ENCODE measurements at regions not wholly inside any gene's neighbourhood (a gene's known extent, or its start where the extent isn't known, plus 50 kb on each side); places are given as distances from the start of the nearest gene placed in this dataset.

- no peak for DNase-seq (ENCODE audit: low read depth)
These were observed 82.8 kb upstream of the PRDM11 start for GRCh38 chr11:45063669-45064068.

- DNase-seq (ENCODE audit: low read depth), result no peak
These were observed 78.5 kb upstream of the PRDM11 start for GRCh38 chr11:45067966-45068365.

DNA sequence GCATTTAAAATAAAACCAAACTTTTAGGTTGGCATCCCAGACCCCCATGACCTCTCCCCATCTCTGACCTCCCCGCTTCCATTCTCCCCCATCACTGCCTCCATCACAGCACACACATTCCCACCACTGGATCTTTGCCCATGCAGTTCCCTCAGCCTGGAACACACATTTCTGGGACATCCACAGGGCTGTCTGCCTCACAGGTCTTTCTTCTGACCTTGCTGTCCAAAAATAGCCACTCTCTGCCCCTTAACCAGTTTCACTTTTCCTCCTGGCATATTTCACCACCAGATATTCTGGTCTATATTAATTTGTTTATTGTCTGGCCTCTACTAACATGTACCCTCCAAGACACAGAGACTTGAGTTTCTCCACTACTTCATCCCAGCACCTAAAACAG is 75.2 kb upstream of the PRDM11 start:
- DNase-seq (ENCODE audit: low read depth), result no peak

- DNase-seq (ENCODE audit: low read depth), result no peak
These were observed 72.7 kb upstream of the PRDM11 start for GRCh38 chr11:45073685-45074141.

- no peak for DNase-seq (ENCODE audit: low read depth)
These were observed 70.9 kb upstream of the PRDM11 start for GRCh38 chr11:45075519-45075918.

- no peak for DNase-seq (ENCODE audit: low read depth)
These were observed 70.5 kb upstream of the PRDM11 start for GRCh38 chr11:45075952-45076351.

- DNase-seq (ENCODE audit: low read depth), result no peak
These were observed 69.7 kb upstream of the PRDM11 start for GRCh38 chr11:45076761-45077160.

- no peak for DNase-seq (ENCODE audit: low read depth)
These were observed 68.0 kb upstream of the PRDM11 start for GRCh38 chr11:45078236-45079074.

DNA sequence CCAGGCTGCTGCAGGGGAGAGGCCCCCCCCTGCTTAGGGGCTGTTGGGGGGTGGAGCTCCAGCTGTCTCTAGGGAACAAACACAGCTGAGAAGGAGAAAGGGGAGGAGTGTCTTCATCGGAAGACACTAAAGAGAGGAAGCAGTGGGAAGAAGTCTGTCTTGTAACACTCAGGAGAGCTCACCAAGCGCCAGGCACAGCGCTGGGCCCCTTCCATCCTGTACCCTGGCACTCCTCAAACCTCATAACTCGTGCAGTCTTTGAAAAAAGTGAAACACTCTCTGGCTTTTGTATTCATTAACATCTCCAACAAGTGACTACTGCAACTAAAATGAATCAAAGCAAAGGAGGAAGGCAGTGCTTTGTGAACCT is 67.4 kb upstream of the PRDM11 start:
- DNase-seq (ENCODE audit: low read depth), result no peak

DNA sequence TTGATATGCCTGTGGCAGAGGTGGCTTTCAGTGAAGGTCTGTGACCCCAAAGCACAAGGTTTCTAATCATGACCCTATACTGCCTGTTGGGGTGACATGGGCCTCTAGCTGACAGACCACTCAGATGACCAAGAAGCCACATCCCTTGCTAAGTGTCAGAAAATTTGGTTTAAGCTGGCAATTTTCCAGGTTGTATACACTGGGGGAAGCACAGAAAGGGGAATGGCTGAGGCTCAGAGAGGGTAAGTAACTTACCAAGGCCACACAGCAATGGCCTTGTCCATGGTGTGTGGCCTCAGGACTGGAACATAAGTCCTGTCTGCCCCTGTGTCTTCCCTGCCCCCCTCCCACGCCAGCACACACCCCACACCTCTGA is 66.9 kb upstream of the PRDM11 start:
- DNase-seq (ENCODE audit: low read depth), result no peak

- DNase-seq (ENCODE audit: low read depth), result peak; percentile 28
These were observed 66.3 kb upstream of the PRDM11 start for GRCh38 chr11:45079943-45080719.

GRCh38 chr11:45082744-45083543 is 63.5 kb upstream of the PRDM11 start:
- DNase-seq (ENCODE audit: low read depth), result no peak

- DNase-seq (ENCODE audit: low read depth), result no peak
These were observed 62.8 kb upstream of the PRDM11 start for GRCh38 chr11:45083544-45084087.

DNA sequence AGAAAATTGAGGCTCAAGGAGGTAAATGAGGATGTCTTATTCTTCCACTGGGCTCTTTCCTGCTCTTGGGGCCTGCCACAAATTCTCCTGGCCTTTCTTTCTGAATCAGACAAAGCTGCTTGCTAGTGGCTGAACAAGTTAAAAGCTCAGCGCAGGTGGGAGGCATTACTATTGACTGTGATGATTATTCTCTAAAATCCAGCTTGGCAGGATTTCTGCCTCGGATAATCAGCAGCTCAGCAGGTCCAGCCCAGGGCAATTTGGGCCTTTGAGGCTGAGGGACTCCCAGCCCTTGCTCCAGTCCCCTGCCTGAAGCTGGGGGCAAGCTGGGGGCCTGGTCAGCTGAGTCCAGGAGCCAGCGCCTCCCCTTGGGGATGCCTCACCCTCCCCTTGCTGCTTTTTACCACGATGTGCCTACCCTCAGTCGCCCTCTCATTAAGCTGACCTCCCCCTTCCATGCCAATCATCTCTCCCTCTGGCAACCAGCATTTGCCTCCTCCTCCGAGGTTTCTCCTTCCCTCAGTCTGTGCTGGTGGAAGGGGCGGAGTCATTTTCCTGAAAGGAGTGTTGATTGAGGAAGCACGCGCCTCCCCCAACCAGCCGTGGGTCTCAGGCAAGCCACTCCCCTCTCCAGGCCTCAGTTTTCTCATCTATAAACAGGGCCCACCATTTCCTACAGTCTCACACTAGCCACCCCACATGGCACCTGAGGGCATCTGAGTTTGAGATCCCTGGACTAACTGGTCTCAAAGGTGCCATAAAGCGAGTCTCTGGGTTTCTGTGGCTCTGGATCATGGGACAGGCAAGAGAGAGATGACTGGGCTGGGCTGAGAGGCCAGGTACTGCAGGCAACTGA is 60.6 kb upstream of the PRDM11 start:
- DNase-seq (ENCODE audit: low read depth), result no peak

GRCh38 chr11:45086526-45086925 is 59.9 kb upstream of the PRDM11 start:
- DNase-seq (ENCODE audit: low read depth), result no peak

- DNase-seq (ENCODE audit: low read depth), result no peak
These were observed 59.1 kb upstream of the PRDM11 start for GRCh38 chr11:45087086-45087899.

DNA sequence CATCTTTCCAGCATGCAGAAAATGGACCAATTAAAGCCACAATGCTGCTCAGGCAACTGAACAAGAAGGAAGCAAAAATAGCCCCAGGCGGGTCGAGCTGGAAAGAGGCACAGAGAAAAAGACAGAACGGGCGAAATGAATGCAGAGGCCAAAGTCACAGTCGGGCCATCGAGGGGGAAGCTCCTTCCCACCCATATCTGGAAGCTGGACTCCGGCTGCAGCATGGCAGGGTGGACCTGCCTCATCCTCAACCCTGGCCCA is 58.6 kb upstream of the PRDM11 start:
- no peak for DNase-seq (ENCODE audit: low read depth)

DNA sequence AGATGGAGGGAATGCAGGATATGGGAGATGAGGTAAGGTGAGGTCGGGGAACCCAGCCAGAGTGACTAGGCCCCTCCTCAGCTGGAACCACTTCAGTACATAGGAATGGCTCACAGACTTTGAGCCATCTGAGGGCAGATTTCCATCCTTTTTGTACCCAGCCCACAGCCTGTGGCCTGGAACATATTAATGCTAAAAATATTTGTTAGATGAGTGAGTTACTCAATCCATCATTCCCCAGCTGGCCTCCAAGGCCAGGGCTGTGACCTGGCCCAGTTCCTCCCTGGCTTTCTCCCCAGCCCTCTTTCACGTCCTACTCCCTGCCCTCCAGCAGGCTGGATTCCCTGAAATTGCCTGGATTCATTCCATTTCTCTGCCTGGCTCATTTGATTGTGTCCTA is 57.2 kb upstream of the PRDM11 start:
- DNase-seq (ENCODE audit: low read depth), result no peak

DNA sequence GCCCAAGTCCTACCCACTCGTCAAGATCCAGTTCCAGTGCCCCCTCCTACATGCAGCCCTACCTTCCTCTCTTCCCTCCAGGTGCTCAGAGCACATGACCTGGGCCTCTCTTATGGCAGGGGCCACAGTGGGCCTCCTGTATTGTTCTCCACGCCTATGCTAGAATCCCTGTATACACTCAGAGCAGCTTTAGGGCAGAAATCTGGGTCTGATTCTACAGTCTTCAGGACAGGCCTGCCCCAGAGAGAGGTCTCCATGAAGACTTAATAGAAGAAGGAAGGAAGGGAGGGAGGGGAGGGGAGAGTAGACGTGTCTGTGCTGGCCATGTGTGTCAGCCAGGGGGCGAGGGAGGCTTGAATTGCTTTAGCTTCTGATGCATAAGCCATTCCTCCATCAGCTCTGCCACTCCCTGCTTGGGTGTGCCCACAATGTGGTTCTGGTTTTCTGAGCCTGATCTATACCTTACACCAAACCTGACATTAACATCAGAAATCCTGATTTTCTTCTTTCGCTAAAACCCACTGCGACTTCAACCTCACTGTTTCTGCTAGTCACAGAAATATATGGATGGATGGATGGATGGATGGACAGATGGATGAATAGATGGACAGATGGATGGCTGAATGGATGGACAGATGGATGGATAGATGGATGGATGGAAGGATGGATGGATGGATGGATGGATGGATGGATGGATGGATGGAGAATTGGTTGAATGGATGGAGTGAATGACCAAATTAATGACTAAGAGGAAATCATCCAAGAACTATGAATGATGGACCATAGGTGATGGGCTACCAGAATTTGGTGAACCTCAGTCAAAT is 56.6 kb upstream of the PRDM11 start:
- no peak for DNase-seq (ENCODE audit: low read depth)

DNA sequence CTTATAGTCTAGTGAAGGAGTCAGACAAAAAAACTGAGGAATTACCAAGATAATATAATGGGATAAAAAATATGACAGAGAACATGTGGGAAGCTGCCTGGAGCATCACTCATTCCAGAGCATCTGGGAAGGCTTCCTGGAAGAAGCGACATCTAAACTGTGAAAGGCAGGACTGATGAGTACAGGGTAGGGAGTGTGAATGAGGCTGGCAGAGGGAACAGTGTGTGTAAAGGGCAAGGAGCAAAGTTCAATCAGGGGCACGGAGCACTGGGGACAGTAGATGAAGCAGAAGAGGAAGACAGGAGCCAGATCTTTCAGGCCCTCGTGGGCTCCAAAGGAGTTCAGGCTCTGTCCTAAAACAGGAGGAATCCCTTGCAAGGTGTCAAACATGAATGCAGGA is 55.8 kb upstream of the PRDM11 start:
- DNase-seq (ENCODE audit: low read depth), result no peak

Measured in T follicular helper cell (primary cell).